ENCODE measurements at regions not wholly inside any gene's neighbourhood (a gene's known extent, or its start where the extent isn't known, plus 50 kb on each side); places are given as distances from the start of the nearest gene placed in this dataset.

DNA sequence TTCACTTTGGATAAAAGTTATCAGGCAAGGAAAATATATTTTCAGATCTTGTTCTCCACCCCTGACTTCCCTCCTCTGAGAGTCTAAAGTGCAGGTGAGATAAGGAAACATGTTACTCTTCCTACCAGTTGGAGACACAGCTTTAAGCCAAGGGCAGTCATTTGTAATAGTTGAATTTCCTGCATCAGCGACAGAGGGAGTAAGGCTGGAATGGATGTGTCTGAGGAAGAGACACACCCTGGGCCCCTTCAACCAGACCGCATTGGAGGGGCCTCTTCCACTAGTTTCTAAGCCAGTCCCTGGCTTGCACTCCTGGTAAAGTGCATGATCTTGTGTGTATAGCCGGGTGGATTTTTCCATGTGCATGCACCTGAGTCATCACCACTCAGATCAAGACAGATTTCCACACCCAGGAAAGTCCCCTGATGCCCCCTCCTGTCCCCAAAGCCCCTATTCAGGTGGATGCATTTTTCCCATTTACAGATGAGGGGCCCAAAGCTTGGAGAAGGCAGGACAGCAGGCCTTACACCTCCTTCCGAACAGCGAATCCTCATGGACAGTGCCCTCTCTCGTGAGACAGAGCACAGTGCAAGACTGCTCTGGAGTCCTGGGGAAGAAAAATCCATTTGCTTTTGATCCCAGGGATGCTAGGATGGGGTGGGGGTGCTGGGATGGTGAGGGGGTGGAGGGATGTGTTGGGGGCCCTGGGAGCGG is 66.7 kb upstream of the SH3RF3 start:
- H3K27me3 ChIP-seq (ENCODE audit: control insufficient read depth, insufficient read depth, low read length) = no peaks in the 10 kb centered on the region
- no peak for FAIRE-seq
- no peaks in the 10 kb centered on the region for H3K36me3 ChIP-seq (ENCODE audit: control insufficient read depth in 2 of 3, insufficient read depth in 3 of 3, low read length in 3 of 3)
- no peak overlapping the region for H3K27ac ChIP-seq (ENCODE audit: low read depth in 2 of 2, low read length in 2 of 2)
- no peak overlapping the region for H3K9ac ChIP-seq (ENCODE audit: low read length in 3 of 3)
- TF ChIP-seq CTCF (IDR thresholded peaks at IDR 0.05; ENCODE audit: borderline replicate concordance, extremely low read depth, insufficient read depth) = peak; percentile 14
- DNase-seq = no peak
- H3K4me3 ChIP-seq (ENCODE audit: low read length in 3 of 3) = no peak overlapping the region
- no peaks in the 10 kb centered on the region for H3K9me3 ChIP-seq (ENCODE audit: control insufficient read depth in 2 of 3, insufficient read depth in 1 of 3, low read length in 3 of 3)
- H3K4me1 ChIP-seq (ENCODE audit: control insufficient read depth in 2 of 3, insufficient read depth in 2 of 3, low read depth in 1 of 3, low read length in 3 of 3) = peaks cover 0 to under 1% (median 0%) of the 10 kb centered on the region in 3 donors
- intact Hi-C loops (cut with DNase I) = no loop called here

DNA sequence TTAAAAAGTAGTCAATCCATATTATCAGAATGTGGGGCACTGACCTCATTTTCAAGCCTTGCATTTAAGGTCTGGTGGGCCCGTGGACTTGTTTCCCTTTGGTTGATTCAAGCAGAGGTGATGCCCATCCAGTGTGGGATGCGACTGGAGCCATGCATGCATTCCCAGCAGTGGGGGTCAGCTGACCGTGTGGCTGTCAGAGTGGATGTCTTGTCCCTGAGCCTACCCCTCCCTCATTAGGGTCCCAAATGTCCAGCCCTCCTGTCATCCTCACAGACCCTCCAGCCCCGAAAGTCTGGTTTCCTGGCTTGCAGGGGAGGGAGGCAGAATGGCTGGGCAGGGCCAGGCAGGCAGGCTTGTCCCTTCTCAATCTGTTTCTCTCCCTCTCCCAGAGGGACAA is 67.3 kb upstream of the SH3RF3 start:
- no peak overlapping the region for H3K4me3 ChIP-seq (ENCODE audit: low read length in 3 of 3)
- no peak overlapping the region for H3K27ac ChIP-seq (ENCODE audit: low read depth in 2 of 2, low read length in 2 of 2)
- no peaks in the 10 kb centered on the region for H3K27me3 ChIP-seq (ENCODE audit: control insufficient read depth, insufficient read depth, low read length)
- intact Hi-C loops (cut with DNase I) = no loop called here
- FAIRE-seq (no peak), DNase-seq (no peak)
- H3K9me3 ChIP-seq (ENCODE audit: control insufficient read depth in 2 of 3, insufficient read depth in 1 of 3, low read length in 3 of 3) = no peaks in the 10 kb centered on the region
- no peak for TF ChIP-seq CTCF (IDR thresholded peaks at IDR 0.05; ENCODE audit: borderline replicate concordance, extremely low read depth, insufficient read depth)
- H3K9ac ChIP-seq (ENCODE audit: low read length in 3 of 3) = no peak overlapping the region
- no peaks in the 10 kb centered on the region for H3K4me1 ChIP-seq (ENCODE audit: control insufficient read depth in 2 of 3, insufficient read depth in 2 of 3, low read depth in 1 of 3, low read length in 3 of 3)
- no peaks in the 10 kb centered on the region for H3K36me3 ChIP-seq (ENCODE audit: control insufficient read depth in 2 of 3, insufficient read depth in 3 of 3, low read length in 3 of 3)

- TF ChIP-seq CTCF (IDR thresholded peaks at IDR 0.05; ENCODE audit: borderline replicate concordance, extremely low read depth, insufficient read depth) = no peak
- no peaks in the 10 kb centered on the region for H3K4me1 ChIP-seq (ENCODE audit: control insufficient read depth in 2 of 3, insufficient read depth in 2 of 3, low read depth in 1 of 3, low read length in 3 of 3)
- intact Hi-C loops (cut with DNase I) = no loop called here
These were observed 68.5 kb upstream of the SH3RF3 start for GRCh38 chr2:109060496-109060895.

More at GRCh38 chr2:109060496-109060895, 68.5 kb upstream of the SH3RF3 start:
- H3K9ac ChIP-seq (ENCODE audit: low read length in 3 of 3) = no peak overlapping the region
- FAIRE-seq (no peak), DNase-seq (no peak)
- H3K9me3 ChIP-seq (ENCODE audit: control insufficient read depth in 2 of 3, insufficient read depth in 1 of 3, low read length in 3 of 3) = no peaks in the 10 kb centered on the region
- no peak overlapping the region for H3K4me3 ChIP-seq (ENCODE audit: low read length in 3 of 3)
- H3K36me3 ChIP-seq (ENCODE audit: control insufficient read depth in 2 of 3, insufficient read depth in 3 of 3, low read length in 3 of 3) = no peaks in the 10 kb centered on the region
- no peaks in the 10 kb centered on the region for H3K27me3 ChIP-seq (ENCODE audit: control insufficient read depth, insufficient read depth, low read length)
- H3K27ac ChIP-seq (ENCODE audit: low read depth in 2 of 2, low read length in 2 of 2) = no peak overlapping the region
